Astrocyte (in vitro differentiated cells and primary cell): ENCODE measurements at regions not wholly inside any gene's neighbourhood (a gene's known extent, or its start where the extent isn't known, plus 50 kb on each side); places are given as distances from the start of the nearest gene placed in this dataset.
A peak's percentile ranks its signal among the peaks of the same experiment; 100 is the strongest.

Experiments
- DNase-seq: peaks from one replicate; pipeline ENCODE4 v3.0.0-alpha.2; 2010; ENCODE audit warnings: low read depth
- FAIRE-seq: peaks from 2 replicates; lab custom pipeline; 2011; peaks lifted over from hg19 to GRCh38; lab: Jason Lieb, UNC
- H2AFZ ChIP-seq: 2 replicates; pipeline ENCODE4 v1.6.0; 2012; ENCODE audit warnings: low read depth, low read length, inconsistent platforms
- H3K27ac ChIP-seq: 2 replicates; pipeline ENCODE4 v1.5.1; 2011; ENCODE audit warnings: low read depth, low read length, inconsistent platforms
- H3K27me3 ChIP-seq: 2 replicates; pipeline ENCODE4 v1.6.0; 2011; ENCODE audit warnings: low read length, inconsistent platforms; ENCODE audit not compliant: insufficient read depth
- H3K36me3 ChIP-seq: 2 replicates; pipeline ENCODE4 v1.5.1; 2011; ENCODE audit warnings: low read length, inconsistent platforms; ENCODE audit not compliant: insufficient read depth
- H3K4me1 ChIP-seq: 2 replicates; pipeline ENCODE4 v1.5.1; 2011; ENCODE audit warnings: low read length, inconsistent platforms; ENCODE audit not compliant: insufficient read depth
- H3K4me2 ChIP-seq: 2 replicates; pipeline ENCODE4 v1.6.0; 2012; ENCODE audit warnings: low read length, inconsistent platforms
- H3K4me3 ChIP-seq: 2 replicates; pipeline ENCODE4 v1.5.1; 2011; ENCODE audit warnings: low read depth, mild to moderate bottlenecking, low read length, inconsistent platforms; ENCODE audit not compliant: insufficient read depth
- H3K79me2 ChIP-seq: 2 replicates; pipeline ENCODE4 v1.6.0; 2012; ENCODE audit warnings: mild to moderate bottlenecking, low read length, inconsistent platforms; ENCODE audit not compliant: insufficient read depth
- H3K9ac ChIP-seq: 2 replicates; pipeline ENCODE4 v1.6.0; 2012; ENCODE audit warnings: mild to moderate bottlenecking, low read length, inconsistent platforms
- H3K9me3 ChIP-seq: 2 replicates; pipeline ENCODE4 v1.5.1; 2012; ENCODE audit warnings: low read depth, mild to moderate bottlenecking, low read length, inconsistent platforms; ENCODE audit not compliant: insufficient read depth
- H4K20me1 ChIP-seq: 2 replicates; pipeline ENCODE4 v1.6.0; 2012; ENCODE audit warnings: low read length, inconsistent platforms; ENCODE audit not compliant: insufficient read depth
- H3K27ac Mint-ChIP-seq: one replicate; pipeline ENCODE4 v1.8.0; 2021; ENCODE audit warnings: mild to moderate bottlenecking, mixed read lengths; ENCODE audit not compliant: unreplicated experiment
- H3K27me3 Mint-ChIP-seq: one replicate; pipeline ENCODE4 v1.8.0; 2021; ENCODE audit warnings: low read depth, mixed read lengths; ENCODE audit not compliant: unreplicated experiment
- H3K36me3 Mint-ChIP-seq: one replicate; pipeline ENCODE4 v1.8.0; 2021; ENCODE audit warnings: low read depth, mixed read lengths; ENCODE audit not compliant: unreplicated experiment
- H3K4me1 Mint-ChIP-seq: one replicate; pipeline ENCODE4 v1.8.0; 2021; ENCODE audit warnings: low read depth, mixed read lengths; ENCODE audit not compliant: unreplicated experiment
- H3K4me3 Mint-ChIP-seq: one replicate; pipeline ENCODE4 v1.8.0; 2021; ENCODE audit warnings: mild to moderate bottlenecking, moderate library complexity, mixed read lengths; ENCODE audit not compliant: unreplicated experiment
- H3K9me3 Mint-ChIP-seq: one replicate; pipeline ENCODE4 v1.8.0; 2021; ENCODE audit warnings: mild to moderate bottlenecking, mixed read lengths; ENCODE audit not compliant: unreplicated experiment
- EZH2 ChIP-seq: IDR thresholded peaks from 2 replicates; pipeline ENCODE4 v1.6.1; 2012; ENCODE audit warnings: mild to moderate bottlenecking, low read length, inconsistent platforms; ENCODE audit not compliant: insufficient read depth
- TF ChIP-seq, protein P1 (sequence below): IDR thresholded peaks from 2 replicates; pipeline ENCODE4 v1.5.1; 2011; ENCODE audit warnings: low read depth, mild to moderate bottlenecking, inconsistent platforms, low read length, moderate library complexity; ENCODE audit not compliant: insufficient read depth

- Histone ChIP-seq H3K27ac (no peak overlapping the region), H3K79me2 (no peaks in the 10 kb centered on the region), H2AFZ (peak overlapping the region; percentile 54), H4K20me1 (no peaks in the 10 kb centered on the region), H3K9me3 (no peaks in the 10 kb centered on the region), H3K4me1 (peaks cover 30% of the 10 kb centered on the region), H3K36me3 (no peaks in the 10 kb centered on the region), H3K9ac (no peak overlapping the region), H3K4me2 (no peak overlapping the region), H3K4me3 (no peak overlapping the region), H3K27me3 (no peaks in the 10 kb centered on the region)
- peaks cover 28% of the 10 kb centered on the region for H3K4me1 Mint-ChIP-seq
- no peak overlapping the region for H3K4me3 Mint-ChIP-seq
- peak overlapping the region; percentile 53 for H3K27ac Mint-ChIP-seq
- no peak for DNase-seq
- no peaks in the 10 kb centered on the region for H3K27me3 Mint-ChIP-seq
- H3K36me3 Mint-ChIP-seq = no peaks in the 10 kb centered on the region
- no peaks in the 10 kb centered on the region for H3K9me3 Mint-ChIP-seq
- TF ChIP-seq, protein P1, sequence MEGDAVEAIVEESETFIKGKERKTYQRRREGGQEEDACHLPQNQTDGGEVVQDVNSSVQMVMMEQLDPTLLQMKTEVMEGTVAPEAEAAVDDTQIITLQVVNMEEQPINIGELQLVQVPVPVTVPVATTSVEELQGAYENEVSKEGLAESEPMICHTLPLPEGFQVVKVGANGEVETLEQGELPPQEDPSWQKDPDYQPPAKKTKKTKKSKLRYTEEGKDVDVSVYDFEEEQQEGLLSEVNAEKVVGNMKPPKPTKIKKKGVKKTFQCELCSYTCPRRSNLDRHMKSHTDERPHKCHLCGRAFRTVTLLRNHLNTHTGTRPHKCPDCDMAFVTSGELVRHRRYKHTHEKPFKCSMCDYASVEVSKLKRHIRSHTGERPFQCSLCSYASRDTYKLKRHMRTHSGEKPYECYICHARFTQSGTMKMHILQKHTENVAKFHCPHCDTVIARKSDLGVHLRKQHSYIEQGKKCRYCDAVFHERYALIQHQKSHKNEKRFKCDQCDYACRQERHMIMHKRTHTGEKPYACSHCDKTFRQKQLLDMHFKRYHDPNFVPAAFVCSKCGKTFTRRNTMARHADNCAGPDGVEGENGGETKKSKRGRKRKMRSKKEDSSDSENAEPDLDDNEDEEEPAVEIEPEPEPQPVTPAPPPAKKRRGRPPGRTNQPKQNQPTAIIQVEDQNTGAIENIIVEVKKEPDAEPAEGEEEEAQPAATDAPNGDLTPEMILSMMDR = no peak
- TF ChIP-seq EZH2 = no peak
- no peak for FAIRE-seq
Measured at GRCh38 chr13:48156466-48156865, 61.6 kb upstream of the MED4 start.

DNA sequence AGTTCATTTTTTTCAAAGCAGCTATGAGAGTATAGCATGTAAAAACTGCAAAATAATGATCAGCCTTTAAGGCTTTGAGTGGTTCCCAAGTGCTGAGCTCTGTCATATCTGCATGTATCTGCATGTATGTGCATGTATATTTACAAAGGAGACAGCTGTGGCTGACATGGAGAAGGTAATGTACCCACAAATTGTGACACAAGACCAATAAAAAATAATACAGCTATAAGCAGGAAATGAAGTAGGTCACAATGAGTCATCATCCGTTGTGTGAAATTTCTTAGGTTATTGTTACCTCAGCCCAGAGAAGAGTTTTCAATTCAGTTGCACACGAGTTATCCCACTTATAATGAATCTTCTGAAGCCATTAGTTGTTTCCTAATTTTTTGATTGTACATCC, 60.9 kb upstream of the MED4 start:
- no peaks in the 10 kb centered on the region for H3K9me3 Mint-ChIP-seq
- no peak overlapping the region for H3K9ac ChIP-seq
- no peak overlapping the region for H3K27ac ChIP-seq
- H2AFZ ChIP-seq = peak overlapping the region; percentile 3
- peaks cover 27% of the 10 kb centered on the region for H3K4me1 ChIP-seq
- no peaks in the 10 kb centered on the region for H3K79me2 ChIP-seq
- no peak for FAIRE-seq
- no peaks in the 10 kb centered on the region for H3K27me3 ChIP-seq
- peak overlapping the region; percentile 54 for H3K27ac Mint-ChIP-seq
- DNase-seq = peak; percentile 68
- H3K4me2 ChIP-seq = peak overlapping the region; percentile 34
- no peaks in the 10 kb centered on the region for H4K20me1 ChIP-seq
- H3K36me3 Mint-ChIP-seq = no peaks in the 10 kb centered on the region
- TF ChIP-seq EZH2 = no peak
- TF ChIP-seq, protein P1 = no peak
- H3K9me3 ChIP-seq = no peaks in the 10 kb centered on the region
- H3K4me3 ChIP-seq = no peak overlapping the region
- peaks cover 24% of the 10 kb centered on the region for H3K4me1 Mint-ChIP-seq
- H3K4me3 Mint-ChIP-seq = no peak overlapping the region
- no peaks in the 10 kb centered on the region for H3K36me3 ChIP-seq
- H3K27me3 Mint-ChIP-seq = no peaks in the 10 kb centered on the region

- FAIRE-seq (no peak), DNase-seq (no peak)
- Histone ChIP-seq H3K36me3 (no peaks in the 10 kb centered on the region), H4K20me1 (no peaks in the 10 kb centered on the region), H3K9ac (no peak overlapping the region), H3K27me3 (no peaks in the 10 kb centered on the region), H3K4me3 (no peak overlapping the region), H3K4me1 (peaks cover 17% of the 10 kb centered on the region), H3K79me2 (no peaks in the 10 kb centered on the region), H2AFZ (no peak overlapping the region), H3K9me3 (no peaks in the 10 kb centered on the region), H3K27ac (no peak overlapping the region), H3K4me2 (no peak overlapping the region)
- Mint-ChIP-seq H3K36me3 (no peaks in the 10 kb centered on the region), H3K27ac (no peak overlapping the region), H3K4me3 (no peak overlapping the region), H3K27me3 (no peaks in the 10 kb centered on the region), H3K9me3 (no peaks in the 10 kb centered on the region), H3K4me1 (peaks cover 12% of the 10 kb centered on the region)
- TF ChIP-seq EZH2 = no peak
- TF ChIP-seq, protein P1 = no peak
Measured at GRCh38 chr13:48154671-48155070, 59.8 kb upstream of the MED4 start.
